ENCODE measurements at regions not wholly inside any gene's neighbourhood (a gene's known extent, or its start where the extent isn't known, plus 50 kb on each side); places are given as distances from the start of the nearest gene placed in this dataset.

DNA sequence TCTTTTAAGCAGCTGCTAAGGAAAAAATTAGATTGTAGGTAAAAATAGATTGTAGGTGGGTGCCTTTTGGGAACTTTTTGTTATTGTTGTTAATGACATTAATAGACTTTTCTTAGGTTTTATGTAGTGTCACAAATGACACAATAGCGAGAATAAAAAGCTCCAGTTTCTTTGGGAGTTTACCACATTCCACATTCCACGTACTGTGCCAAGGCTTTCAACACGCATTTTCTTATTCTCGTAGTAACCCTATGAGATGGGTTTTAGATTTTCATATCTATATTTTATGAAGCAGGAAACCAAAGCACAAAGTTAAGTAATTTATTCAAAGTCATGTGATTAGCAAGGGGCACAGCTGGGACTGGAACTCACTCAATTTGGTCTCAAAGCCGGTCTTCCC is 103.8 kb downstream of the XRCC2 start:
- H3K27me3 Mint-ChIP-seq (ENCODE audit: unreplicated experiment) = no peaks in the 10 kb centered on the region
- TF ChIP-seq, protein P1, sequence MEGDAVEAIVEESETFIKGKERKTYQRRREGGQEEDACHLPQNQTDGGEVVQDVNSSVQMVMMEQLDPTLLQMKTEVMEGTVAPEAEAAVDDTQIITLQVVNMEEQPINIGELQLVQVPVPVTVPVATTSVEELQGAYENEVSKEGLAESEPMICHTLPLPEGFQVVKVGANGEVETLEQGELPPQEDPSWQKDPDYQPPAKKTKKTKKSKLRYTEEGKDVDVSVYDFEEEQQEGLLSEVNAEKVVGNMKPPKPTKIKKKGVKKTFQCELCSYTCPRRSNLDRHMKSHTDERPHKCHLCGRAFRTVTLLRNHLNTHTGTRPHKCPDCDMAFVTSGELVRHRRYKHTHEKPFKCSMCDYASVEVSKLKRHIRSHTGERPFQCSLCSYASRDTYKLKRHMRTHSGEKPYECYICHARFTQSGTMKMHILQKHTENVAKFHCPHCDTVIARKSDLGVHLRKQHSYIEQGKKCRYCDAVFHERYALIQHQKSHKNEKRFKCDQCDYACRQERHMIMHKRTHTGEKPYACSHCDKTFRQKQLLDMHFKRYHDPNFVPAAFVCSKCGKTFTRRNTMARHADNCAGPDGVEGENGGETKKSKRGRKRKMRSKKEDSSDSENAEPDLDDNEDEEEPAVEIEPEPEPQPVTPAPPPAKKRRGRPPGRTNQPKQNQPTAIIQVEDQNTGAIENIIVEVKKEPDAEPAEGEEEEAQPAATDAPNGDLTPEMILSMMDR (IDR thresholded peaks at IDR 0.05; ENCODE audit: unreplicated experiment) = no peak
- H3K36me3 Mint-ChIP-seq (ENCODE audit: low read depth, unreplicated experiment) = no peaks in the 10 kb centered on the region
- H3K9me3 Mint-ChIP-seq (ENCODE audit: unreplicated experiment) = no peaks in the 10 kb centered on the region
- H3K4me3 Mint-ChIP-seq (ENCODE audit: unreplicated experiment) = no peak overlapping the region
- no peak overlapping the region for H3K27ac Mint-ChIP-seq (ENCODE audit: unreplicated experiment)
- DNase-seq (ENCODE audit: low spot score) = no peak
- no peaks in the 10 kb centered on the region for H3K4me1 Mint-ChIP-seq (ENCODE audit: unreplicated experiment)

DNA sequence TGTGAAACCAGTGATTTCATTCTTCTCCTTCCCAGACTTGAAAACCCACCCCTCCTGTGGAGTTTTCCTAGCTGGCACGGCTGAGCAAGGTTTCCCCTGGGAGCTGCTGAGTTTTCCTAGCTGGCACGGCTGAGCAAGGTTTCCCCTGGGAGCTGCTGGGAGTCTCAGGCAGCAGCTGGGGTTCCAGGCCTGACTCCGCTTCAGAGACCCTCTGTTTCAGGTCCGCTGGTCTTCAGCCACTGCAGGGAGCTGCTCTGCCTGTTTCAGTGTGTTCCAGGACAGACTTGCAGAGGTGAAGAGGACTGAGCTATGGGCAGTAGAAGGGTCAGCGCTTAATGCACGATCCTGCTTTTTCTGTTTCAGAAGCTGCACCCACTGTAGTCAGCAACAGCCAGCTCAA is 104.9 kb downstream of the XRCC2 start:
- Mint-ChIP-seq H3K9me3 (ENCODE audit: unreplicated experiment) (no peaks in the 10 kb centered on the region), H3K36me3 (ENCODE audit: low read depth, unreplicated experiment) (no peaks in the 10 kb centered on the region), H3K4me3 (ENCODE audit: unreplicated experiment) (no peak overlapping the region), H3K27me3 (ENCODE audit: unreplicated experiment) (no peaks in the 10 kb centered on the region), H3K4me1 (ENCODE audit: unreplicated experiment) (no peaks in the 10 kb centered on the region), H3K27ac (ENCODE audit: unreplicated experiment) (no peak overlapping the region)
- TF ChIP-seq, protein P1 (IDR thresholded peaks at IDR 0.05; ENCODE audit: unreplicated experiment) = no peak
- no peak for DNase-seq (ENCODE audit: low spot score)

DNA sequence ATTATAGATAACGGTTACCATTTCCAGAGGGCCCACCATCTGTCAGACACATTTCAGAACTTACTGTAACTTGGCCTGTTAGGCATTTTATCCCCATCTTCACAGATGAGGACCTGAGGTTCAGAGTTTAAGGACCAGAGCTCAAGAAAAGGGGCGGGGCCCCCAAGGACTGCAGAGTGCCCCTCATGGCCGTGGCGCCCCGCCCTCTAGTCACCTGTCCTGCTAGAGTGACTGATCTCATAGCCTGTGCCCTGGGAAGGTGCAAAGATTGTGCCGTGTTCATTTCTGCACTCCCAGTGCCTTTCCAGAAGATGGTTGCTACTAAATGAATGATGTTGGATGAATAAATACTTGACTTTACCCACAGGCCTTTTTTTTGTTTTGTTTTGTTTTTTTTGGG is 107.0 kb downstream of the XRCC2 start:
- no peak overlapping the region for H3K4me3 Mint-ChIP-seq (ENCODE audit: unreplicated experiment)

GRCh38 chr7:152565731-152566130 is 110.2 kb downstream of the XRCC2 start:
- H3K27ac Mint-ChIP-seq (ENCODE audit: unreplicated experiment) = no peak overlapping the region
- TF ChIP-seq, protein P1 (IDR thresholded peaks at IDR 0.05; ENCODE audit: unreplicated experiment) = no peak
- H3K9me3 Mint-ChIP-seq (ENCODE audit: unreplicated experiment) = no peaks in the 10 kb centered on the region
- no peak overlapping the region for H3K4me3 Mint-ChIP-seq (ENCODE audit: unreplicated experiment)
- H3K27me3 Mint-ChIP-seq (ENCODE audit: unreplicated experiment) = no peaks in the 10 kb centered on the region
- no peaks in the 10 kb centered on the region for H3K36me3 Mint-ChIP-seq (ENCODE audit: low read depth, unreplicated experiment)
- peaks cover 4% of the 10 kb centered on the region for H3K4me1 Mint-ChIP-seq (ENCODE audit: unreplicated experiment)
- DNase-seq (ENCODE audit: low spot score) = no peak

More for the DNA sequence above, 107.0 kb downstream of the XRCC2 start:
- DNase-seq (ENCODE audit: low spot score) = no peak
- Mint-ChIP-seq H3K9me3 (ENCODE audit: unreplicated experiment) (no peaks in the 10 kb centered on the region), H3K27me3 (ENCODE audit: unreplicated experiment) (no peaks in the 10 kb centered on the region), H3K36me3 (ENCODE audit: low read depth, unreplicated experiment) (no peaks in the 10 kb centered on the region), H3K27ac (ENCODE audit: unreplicated experiment) (no peak overlapping the region), H3K4me1 (ENCODE audit: unreplicated experiment) (peaks cover 4% of the 10 kb centered on the region)
- TF ChIP-seq, protein P1 (IDR thresholded peaks at IDR 0.05; ENCODE audit: unreplicated experiment) = no peak

GRCh38 chr7:152564656-152565250 is 111.2 kb downstream of the XRCC2 start:
- no peak overlapping the region for H3K27ac Mint-ChIP-seq (ENCODE audit: unreplicated experiment)
- H3K4me3 Mint-ChIP-seq (ENCODE audit: unreplicated experiment) = no peak overlapping the region
- H3K9me3 Mint-ChIP-seq (ENCODE audit: unreplicated experiment) = no peaks in the 10 kb centered on the region
- DNase-seq (ENCODE audit: low spot score) = no peak
- H3K36me3 Mint-ChIP-seq (ENCODE audit: low read depth, unreplicated experiment) = no peaks in the 10 kb centered on the region
- TF ChIP-seq, protein P1 (IDR thresholded peaks at IDR 0.05; ENCODE audit: unreplicated experiment) = no peak
- H3K27me3 Mint-ChIP-seq (ENCODE audit: unreplicated experiment) = no peaks in the 10 kb centered on the region
- peaks cover 4% of the 10 kb centered on the region for H3K4me1 Mint-ChIP-seq (ENCODE audit: unreplicated experiment)

Measured in endothelial cell (in vitro differentiated cells).